Amniotic epithelial cell (primary cell): ENCODE measurements at regions not wholly inside any gene's neighbourhood (a gene's known extent, or its start where the extent isn't known, plus 50 kb on each side); places are given as distances from the start of the nearest gene placed in this dataset.
A peak's percentile ranks its signal among the peaks of the same experiment; 100 is the strongest.

Experiments used
- DNase-seq: peaks from one replicate; pipeline ENCODE4 v3.0.0-alpha.2; 2010; ENCODE audit warnings: low read depth

DNA sequence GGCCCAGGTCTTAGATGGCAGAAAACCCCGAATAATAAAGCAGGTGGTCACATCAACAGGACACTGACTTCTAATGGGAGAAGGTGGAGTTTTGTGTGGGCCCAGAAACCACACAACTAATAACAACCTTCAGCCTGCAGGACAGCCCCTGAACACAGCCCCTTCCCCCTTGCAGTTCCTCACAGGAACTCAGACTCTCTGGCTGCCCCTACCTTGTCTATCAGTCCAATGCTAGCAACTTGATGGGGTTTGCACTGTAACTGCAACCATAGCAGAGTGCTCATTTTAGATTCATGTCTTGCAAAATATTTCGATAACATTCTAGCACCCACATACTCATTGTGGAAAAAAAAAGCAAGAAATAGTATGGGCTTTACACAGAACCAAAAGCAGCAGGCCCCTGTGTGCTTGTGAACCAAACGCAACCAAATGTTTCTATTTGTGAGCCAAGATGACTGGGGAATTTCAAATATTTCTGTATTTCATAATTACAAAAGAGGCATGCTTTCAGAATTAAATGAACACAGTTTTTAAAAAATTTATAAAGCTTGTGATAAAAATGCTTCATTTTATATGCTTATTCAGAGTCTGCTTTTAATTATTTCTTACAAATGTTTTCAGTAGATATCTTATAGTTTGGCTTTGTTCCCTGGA, 62.7 kb upstream of the PDE4D start:
- DNase-seq = peak; percentile 2

DNA sequence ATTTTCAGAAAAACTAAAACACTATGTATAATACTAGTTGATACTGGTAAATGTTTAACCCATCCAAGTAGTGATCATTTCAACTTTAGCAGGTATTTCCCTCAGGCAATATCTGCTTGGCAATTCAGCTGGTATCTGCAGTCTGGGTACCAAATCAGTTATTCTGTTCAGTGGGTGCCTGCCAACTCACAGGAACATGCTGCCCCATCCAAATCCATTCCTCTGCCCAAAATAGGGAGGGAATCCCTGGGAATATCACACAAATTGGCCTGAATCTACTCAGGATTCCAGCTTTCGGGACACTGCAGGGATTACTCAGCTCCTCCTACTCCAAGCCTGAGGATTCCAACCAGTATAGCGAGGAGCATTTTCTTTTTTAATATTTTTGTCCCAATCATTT, 61.7 kb upstream of the PDE4D start:
- DNase-seq = no peak

DNA sequence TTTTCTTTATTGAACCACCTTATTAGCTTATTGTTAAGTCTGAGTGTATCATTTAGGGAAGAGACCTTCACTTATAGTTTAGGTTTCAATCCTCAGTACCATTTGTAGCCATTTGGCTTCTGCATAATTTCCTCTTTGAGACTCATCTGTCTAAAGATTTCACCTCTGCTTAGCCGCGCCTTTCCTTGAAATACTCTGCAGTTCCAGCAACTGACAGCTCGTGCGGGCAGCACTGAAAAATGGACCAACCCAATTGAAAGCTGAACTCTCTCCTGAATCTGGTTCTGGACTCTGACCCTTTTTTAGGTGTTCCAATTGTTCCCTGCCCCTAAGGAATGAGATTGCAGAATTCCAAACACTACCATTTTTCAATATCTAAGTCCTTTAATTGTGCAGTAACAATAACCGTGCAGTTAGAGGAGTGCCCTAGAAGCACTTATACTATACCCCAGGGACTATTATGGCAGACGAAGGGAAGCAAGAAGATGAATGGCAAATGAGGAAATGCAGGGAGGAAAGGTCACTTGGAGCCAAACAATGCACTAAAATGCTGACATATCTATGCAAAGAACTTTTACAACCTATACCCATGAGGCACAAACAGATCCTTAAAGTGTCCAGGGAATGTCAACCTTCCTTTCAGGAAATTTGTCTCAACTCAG, 50.1 kb upstream of the PDE4D start:
- no peak for DNase-seq
